ENCODE measurements at regions not wholly inside any gene's neighbourhood (a gene's known extent, or its start where the extent isn't known, plus 50 kb on each side); places are given as distances from the start of the nearest gene placed in this dataset.

DNA sequence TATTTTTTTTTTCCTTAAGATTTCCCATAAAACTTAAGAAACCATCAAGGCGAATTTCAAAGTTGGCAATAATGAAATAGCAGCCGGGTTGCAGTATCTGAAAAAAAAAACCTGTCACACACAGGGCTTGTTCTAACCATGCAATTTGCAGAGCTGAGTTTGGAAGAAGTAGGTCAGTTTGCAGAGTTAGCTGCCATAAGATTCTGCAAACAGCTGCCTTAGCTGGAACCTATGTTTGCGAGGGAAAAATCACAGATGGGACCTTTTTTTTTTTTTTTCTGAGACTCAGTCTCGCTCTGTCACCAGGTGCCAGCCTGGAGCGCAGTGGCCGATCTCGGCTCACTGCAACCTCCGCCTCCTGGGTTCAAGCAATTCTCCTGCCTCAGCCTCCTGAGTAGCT is 98.5 kb upstream of the HS3ST4 start (continued):
- TF ChIP-seq EZH2 (IDR thresholded peaks at IDR 0.05; ENCODE audit: borderline replicate concordance, control insufficient read depth, low read depth, low read length) = no peak
- no peak for TF ChIP-seq ZNF24 (IDR thresholded peaks at IDR 0.05)
- TF ChIP-seq, protein P1, sequence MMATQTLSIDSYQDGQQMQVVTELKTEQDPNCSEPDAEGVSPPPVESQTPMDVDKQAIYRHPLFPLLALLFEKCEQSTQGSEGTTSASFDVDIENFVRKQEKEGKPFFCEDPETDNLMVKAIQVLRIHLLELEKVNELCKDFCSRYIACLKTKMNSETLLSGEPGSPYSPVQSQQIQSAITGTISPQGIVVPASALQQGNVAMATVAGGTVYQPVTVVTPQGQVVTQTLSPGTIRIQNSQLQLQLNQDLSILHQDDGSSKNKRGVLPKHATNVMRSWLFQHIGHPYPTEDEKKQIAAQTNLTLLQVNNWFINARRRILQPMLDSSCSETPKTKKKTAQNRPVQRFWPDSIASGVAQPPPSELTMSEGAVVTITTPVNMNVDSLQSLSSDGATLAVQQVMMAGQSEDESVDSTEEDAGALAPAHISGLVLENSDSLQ (IDR thresholded peaks at IDR 0.05) = no peak

DNA sequence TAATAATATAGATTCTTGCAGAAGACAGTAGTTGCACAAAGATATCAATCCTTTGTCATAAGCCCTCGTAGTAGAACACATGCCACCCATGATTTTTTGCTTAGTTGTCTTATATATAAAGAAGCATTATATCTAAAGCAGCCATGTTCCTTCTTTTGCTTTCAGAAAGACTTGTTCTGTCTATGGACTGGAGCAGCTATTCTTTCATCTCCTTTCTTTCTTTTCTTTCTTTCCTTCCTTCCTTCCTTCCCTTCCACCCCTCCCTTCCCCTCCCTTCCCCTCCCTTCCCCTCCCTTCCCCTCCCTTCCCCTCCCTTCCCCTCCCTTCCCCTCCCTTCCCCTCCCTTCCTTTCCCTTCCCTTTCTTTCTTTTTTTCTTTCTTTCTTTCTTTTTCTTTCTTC is 104.0 kb upstream of the HS3ST4 start:
- in situ Hi-C loops (cut with MboI) = no loop called here
- Histone ChIP-seq H2AFZ (ENCODE audit: control insufficient read depth, low read depth, low read length) (no peak overlapping the region), H3K9ac (ENCODE audit: control insufficient read depth, insufficient read depth, low read length) (no peak overlapping the region), H3K27ac (ENCODE audit: control insufficient read depth, insufficient read depth) (no peak overlapping the region), H3K4me3 (no peak overlapping the region), H3K4me2 (ENCODE audit: control insufficient read depth, insufficient read depth) (no peak overlapping the region), H3K36me3 (ENCODE audit: control insufficient read depth in 2 of 2, insufficient read depth in 2 of 2, low read length in 1 of 2) (no peaks in the 10 kb centered on the region), H3K4me1 (ENCODE audit: control insufficient read depth, insufficient read depth, low read length) (no peaks in the 10 kb centered on the region), H3K27me3 (replicated peaks in 1 of 2; ENCODE audit: control insufficient read depth in 2 of 2, insufficient read depth in 2 of 2, low read length in 1 of 2) (no peaks in the 10 kb centered on the region), H3K9me3 (replicated peaks; ENCODE audit: control insufficient read depth, insufficient read depth, low read length) (no peaks in the 10 kb centered on the region), H3K79me2 (ENCODE audit: control insufficient read depth, insufficient read depth, low read length) (no peaks in the 10 kb centered on the region), H4K20me1 (ENCODE audit: control insufficient read depth, insufficient read depth) (no peaks in the 10 kb centered on the region)
- ChIA-PET RAD21 (ENCODE audit: unreplicated experiment) (no interaction called here), SMC1A (ENCODE audit: uncharacterized antibody, unreplicated experiment) (no interaction called here), POLR2A (no interaction called here), CTCF (no interaction called here)
- no TSS peak for BruUV-seq (replicated peaks)
- intact Hi-C loops (cut with micrococcal nuclease; ENCODE audit: unreplicated experiment) = no loop called here
- FAIRE-seq (no peak), DNase-seq (ENCODE audit: low read depth, low spot score) (no peak), ATAC-seq (no peak)
- WGBS (ENCODE audit: insufficient coverage, insufficient replicate concordance, low lambda C conversion rate, missing lambda C conversion rate) = 4% methylated on average over 1 of the region's 1 CpG
- no peak for TF ChIP-seq TARDBP (IDR thresholded peaks at IDR 0.05; ENCODE audit: borderline replicate concordance)
- no peak for TF ChIP-seq MXI1 (IDR thresholded peaks at IDR 0.05; ENCODE audit: low read depth, low read length)
- no peak for TF ChIP-seq RAD51 (IDR thresholded peaks at IDR 0.05)
- no peak for TF ChIP-seq GABPA (IDR thresholded peaks at IDR 0.05; ENCODE audit: low read depth)
- TF ChIP-seq RBBP5 (conservative IDR thresholded peaks at IDR 0.05) = no peak
- no peak for TF ChIP-seq SRF (IDR thresholded peaks at IDR 0.05; ENCODE audit: low read depth in 2 of 2, low read length in 2 of 2)
- TF ChIP-seq TBL1XR1 (IDR thresholded peaks at IDR 0.05; ENCODE audit: low read depth, low read length) = no peak
- no peak for TF ChIP-seq RELA (IDR thresholded peaks at IDR 0.05; ENCODE audit: borderline replicate concordance, partially characterized antibody)
- TF ChIP-seq, protein P2, sequence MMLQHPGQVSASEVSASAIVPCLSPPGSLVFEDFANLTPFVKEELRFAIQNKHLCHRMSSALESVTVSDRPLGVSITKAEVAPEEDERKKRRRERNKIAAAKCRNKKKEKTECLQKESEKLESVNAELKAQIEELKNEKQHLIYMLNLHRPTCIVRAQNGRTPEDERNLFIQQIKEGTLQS (IDR thresholded peaks at IDR 0.05; ENCODE audit: borderline replicate concordance, extremely low read depth, low read depth, low read length) = no peak
- TF ChIP-seq SREBF2 (IDR thresholded peaks at IDR 0.05; ENCODE audit: low read length) = no peak
- TF ChIP-seq, protein P3, sequence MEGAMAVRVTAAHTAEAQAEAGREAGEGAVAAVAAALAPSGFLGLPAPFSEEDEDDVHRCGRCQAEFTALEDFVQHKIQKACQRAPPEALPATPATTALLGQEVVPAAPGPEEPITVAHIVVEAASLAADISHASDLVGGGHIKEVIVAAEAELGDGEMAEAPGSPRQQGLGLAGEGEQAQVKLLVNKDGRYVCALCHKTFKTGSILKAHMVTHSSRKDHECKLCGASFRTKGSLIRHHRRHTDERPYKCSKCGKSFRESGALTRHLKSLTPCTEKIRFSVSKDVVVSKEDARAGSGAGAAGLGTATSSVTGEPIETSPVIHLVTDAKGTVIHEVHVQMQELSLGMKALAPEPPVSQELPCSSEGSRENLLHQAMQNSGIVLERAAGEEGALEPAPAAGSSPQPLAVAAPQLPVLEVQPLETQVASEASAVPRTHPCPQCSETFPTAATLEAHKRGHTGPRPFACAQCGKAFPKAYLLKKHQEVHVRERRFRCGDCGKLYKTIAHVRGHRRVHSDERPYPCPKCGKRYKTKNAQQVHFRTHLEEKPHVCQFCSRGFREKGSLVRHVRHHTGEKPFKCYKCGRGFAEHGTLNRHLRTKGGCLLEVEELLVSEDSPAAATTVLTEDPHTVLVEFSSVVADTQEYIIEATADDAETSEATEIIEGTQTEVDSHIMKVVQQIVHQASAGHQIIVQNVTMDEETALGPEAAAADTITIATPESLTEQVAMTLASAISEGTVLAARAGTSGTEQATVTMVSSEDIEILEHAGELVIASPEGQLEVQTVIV (IDR thresholded peaks at IDR 0.05; ENCODE audit: borderline replicate concordance, partially characterized antibody) = no peak
- no peak for TF ChIP-seq BACH1 (IDR thresholded peaks at IDR 0.05; ENCODE audit: borderline replicate concordance)
- no peak for TF ChIP-seq MYC (IDR thresholded peaks at IDR 0.05; ENCODE audit: insufficient read depth, insufficient read length, insufficient replicate concordance, low read length, severe bottlenecking)
- TF ChIP-seq HDAC6 (IDR thresholded peaks at IDR 0.05; ENCODE audit: unreplicated experiment) = no peak

Measured in GM12878 (cell line).